ENCODE measurements at regions not wholly inside any gene's neighbourhood (a gene's known extent, or its start where the extent isn't known, plus 50 kb on each side); places are given as distances from the start of the nearest gene placed in this dataset.
A peak's percentile ranks its signal among the peaks of the same experiment; 100 is the strongest.

DNA sequence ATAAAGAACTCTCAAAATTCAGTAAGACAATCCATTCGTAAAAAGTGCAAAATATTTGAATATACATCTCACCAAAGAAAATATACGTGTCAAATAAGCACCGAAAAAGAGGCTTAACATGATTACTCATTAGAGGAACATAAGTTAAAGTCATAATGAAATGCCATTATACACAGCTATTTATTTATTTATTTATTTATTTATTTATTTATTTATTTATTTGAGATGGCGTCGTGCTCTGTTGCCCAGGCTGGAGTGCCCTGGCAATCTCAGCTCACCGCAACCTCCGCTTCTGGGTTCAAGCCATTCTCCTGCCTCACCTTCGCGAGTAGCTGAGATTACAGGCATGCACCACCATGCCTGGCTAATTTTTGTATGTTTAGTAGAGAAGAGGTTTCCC is 203.6 kb upstream of the UBASH3B start:
- DNase-seq (ENCODE audit: low read depth, low spot score): no peak

DNA sequence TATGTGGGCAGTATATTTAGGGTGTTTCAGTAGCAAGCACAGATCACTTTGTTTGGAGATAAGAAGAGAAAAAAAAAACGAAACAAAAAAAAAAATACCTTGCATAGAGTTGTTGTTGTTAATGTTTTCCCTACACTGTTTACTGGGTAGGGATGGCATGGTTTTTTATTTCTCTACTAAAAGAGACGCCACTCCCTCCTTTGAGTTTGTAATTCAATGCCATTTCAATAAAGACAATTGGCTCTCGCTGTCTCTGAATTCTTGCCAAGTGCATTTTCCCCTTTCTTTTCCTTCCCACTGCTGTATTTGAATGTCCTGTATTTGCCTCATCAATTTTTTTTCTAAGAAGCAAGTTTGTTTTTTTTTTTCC is 213.9 kb upstream of the UBASH3B start:
- peak; percentile 12 for DNase-seq (ENCODE audit: low read depth, low spot score)

DNA sequence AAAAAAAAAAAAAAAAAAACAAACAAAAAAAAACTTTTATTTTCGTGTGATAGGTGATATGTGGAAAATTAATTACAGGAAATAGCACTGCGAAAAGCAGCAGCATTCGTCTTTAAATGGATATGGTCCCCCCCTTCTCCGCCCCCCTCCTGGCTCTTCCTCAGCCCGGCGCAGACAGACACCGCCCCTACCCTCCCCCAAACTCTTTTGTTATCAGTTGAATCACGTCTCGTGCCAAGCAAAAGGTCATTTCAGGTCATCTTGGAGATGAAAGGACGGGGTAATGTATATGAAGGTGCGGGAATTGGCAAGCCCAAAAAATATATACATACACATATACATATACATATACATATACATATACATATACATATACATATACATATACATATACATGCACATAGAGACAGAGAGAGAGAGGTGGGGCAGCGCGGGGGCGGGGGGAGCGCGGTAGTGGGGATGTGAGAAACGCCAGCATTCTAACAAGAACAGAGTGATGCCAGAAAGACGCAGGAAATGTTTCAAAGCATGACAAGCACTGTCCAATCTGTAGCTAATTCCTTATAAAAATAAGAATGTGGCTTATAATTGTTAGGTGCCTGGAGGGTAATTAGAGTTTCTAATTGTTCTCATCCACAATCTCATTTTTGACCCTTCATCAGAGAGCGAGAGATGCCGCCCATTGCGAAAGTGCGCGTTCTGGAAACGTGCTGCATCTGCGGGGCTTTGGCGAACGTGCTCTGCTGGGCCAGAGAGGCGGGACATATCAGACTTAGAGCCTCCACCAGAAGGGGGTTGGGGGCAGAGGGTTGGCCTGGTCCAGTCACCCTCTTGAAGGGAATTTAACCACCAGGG is 214.5 kb upstream of the UBASH3B start:
- DNase-seq (ENCODE audit: low read depth, low spot score): peak; percentile 42

DNA sequence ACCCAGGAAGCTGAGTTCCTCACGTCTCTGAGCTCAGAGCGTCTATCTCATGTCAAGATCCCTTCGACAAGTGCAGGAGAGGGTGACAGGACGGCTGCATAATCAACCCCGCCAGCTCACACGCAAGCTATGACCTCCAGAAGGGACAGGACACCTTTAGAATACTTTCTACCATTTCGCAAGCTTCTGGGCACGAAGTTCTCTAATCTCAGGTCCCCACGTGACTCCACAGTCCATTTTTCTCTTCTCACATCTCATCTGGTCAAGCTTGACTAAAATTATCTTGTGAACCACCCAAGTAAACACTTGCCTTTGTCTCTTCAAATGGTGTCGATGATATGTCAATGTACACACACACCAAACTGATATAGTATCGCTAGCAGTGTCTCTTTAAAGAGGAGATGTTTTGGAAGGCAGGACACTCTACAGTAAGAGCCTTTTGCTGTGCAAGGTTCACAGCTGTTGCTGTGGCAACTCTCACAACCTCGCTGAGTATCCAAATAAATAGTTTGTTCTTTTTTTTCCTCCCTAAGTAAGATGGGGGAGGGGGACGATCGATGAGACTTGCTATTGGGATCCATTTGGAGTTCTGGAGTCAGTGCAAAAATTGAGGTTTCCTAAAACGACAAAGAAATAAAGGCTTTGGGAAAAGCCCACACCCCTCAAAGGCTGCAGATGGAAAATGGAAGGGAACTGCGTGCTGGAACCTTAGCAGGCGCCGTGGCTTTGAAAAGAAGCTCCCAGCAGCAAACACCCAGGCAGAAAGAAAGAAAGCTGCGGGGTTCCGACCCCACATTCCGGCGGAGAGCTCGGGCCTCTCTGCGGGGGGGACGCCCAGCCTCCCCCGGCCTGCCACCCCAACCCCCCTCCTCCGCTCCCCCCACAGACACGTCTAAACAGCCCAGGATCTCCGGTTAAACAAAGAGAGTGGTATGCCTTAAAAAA is 215.4 kb upstream of the UBASH3B start:
- peak; percentile 50 for DNase-seq (ENCODE audit: low read depth, low spot score)

DNA sequence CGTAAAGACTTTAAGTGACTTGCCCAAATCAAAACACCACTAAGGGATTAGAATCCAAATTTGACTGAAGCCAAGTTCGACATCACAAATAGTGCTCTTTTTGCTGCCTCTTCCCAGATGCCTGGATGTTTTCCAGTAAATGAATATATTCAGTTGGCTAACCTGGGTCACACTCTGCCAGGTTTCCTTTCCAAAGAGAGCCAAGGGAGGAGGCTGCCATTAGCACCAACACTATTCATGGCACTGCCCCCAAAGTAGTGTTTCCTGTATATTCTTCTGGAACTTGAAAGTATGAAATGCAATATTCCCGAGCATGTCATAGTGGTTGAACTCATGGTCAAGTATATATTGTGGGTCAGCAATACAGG is 219.3 kb upstream of the UBASH3B start:
- DNase-seq (ENCODE audit: low read depth, low spot score): no peak

DNA sequence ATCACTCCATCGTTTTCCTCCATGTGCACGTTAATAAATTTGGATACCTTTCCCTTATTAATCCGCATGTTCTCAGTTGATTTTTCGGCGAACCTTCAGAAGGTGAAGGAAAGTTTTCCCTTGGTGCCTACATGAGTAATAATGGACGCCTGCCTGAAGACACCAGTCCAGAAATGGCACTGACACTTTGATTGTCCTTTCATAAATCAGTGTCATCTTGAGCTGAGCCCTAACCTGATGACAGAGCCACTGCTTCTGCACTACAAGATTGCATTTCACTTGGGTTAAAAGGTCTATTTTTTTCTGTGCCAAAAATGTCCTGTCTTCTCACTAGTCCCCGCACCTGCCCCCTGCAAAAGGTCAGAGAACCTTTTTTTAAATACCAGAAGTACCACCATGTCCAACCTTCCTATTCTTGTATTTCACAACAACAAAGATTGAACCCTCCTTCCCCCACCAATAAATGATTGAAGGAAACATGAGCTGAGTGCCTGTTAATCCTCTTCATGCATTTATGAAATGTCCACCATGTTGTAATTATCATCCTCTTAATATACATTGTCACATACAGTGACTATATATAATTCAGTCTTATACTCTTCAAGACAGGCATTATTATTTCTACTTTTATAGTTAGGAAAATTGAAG is 219.9 kb upstream of the UBASH3B start:
- DNase-seq (ENCODE audit: low read depth, low spot score): no peak

DNA sequence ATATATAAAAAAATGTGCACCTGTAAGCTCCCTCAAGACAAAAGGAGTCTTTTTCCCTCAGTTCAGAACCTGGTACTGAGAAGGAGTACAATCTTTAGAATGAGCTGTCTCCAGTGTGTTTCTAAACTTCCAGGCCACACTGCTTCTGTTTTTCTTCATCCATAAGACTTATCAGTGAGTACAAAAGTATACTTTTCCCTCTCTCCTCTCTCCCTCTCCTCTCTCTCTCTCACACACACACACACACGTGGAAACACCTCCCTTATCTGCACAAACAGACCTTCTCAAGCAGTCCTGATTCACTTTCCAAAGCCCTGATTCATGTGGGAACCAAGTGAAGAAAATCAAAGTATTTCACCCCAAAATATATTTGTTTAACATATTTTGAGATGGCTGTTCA is 220.7 kb upstream of the UBASH3B start:
- DNase-seq (ENCODE audit: low read depth, low spot score): no peak

DNA sequence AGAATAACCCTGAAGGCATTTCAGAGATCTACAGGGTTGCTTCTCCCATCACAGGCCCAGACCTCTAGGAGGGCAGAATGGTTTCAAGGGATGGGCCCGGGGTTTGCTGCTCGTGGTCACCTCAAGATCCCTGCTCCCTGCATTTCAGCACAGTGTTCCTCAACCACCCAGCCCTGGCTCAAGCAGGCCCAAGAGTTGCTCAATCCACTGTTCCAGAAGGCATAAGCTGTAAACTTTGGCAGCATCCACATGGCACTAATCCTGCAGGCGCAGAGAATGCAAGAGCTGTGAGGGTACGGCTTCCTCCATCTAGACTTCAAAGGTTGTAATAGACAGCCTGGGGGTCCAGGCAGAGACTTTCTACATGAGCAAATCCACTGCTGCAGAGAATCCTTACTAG is 225.0 kb upstream of the UBASH3B start:
- no peak for DNase-seq (ENCODE audit: low read depth, low spot score)

DNA sequence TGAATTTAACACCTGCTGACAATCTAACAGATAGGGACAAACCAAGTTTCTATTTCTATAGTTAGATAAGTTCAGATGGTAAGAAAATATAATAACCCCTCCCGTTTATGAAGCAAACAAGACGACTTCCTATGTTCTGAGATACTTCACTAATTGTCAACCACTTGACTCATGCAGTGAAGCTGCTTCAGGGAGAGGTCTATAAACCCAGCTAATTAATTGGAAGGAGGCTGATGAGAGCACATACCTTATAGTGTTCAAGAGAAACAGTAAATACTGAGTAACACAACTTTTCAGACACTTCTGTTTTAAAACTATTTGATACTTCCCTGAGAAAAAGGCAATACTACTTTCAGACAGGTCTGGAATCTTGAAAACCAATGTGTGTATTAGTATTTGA is 229.4 kb upstream of the UBASH3B start:
- no peak for DNase-seq (ENCODE audit: low read depth, low spot score)

DNA sequence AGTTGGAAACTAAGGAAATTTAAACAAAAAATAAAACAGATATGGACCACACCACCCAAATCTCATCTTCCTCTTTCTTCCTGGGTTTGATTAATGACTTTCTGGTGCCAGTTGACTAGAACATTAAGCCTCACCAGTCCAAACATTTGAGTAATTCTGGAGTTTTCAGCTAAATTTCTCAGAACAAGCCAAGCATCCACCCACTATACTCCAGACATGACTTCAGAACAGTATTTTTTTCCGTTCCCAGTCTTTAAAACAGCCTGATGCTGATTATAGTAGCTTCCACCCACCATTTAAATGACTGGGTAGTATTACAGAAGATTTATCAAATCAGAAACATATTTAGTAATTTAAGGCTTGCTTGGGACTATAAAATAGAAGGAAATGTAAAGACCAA is 230.9 kb upstream of the UBASH3B start:
- DNase-seq (ENCODE audit: low read depth, low spot score): no peak

DNA sequence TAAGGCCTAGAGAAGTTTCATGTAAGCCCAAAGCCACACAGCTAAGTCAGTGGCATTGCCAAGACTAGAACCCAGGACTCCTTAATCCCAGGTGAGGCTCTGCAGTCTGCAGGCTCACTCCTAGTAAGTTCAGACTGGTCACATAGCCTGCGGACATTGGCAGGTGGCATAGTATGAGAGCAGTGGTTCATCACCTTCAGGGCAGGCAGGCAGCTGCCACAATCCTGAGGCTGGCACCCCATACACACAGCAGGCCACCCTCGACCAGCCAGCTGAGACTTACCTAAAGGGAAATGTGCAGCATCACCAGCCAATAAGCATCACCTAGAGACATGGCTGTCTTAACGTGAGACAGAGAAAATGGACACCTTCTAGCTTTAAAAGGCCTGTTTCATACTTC is 231.6 kb upstream of the UBASH3B start:
- DNase-seq (ENCODE audit: low read depth, low spot score): no peak

DNA sequence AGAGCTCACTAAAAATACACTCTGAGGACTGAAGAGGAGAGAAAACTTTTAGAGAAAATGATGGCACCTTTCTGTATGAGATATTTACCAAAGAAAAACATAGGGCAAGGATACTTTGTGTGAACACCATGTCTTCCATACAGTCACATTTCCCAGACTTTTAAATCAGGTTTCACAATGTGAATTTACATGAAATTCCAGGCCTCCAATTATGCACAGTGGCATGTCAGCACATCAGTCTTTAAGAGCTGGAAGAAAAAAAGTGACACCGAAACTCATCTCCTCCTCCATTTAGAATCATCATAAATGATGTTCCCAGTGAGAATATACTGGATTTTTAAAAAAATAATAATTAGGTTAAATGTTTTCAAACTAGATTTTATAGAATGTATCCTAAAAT is 232.2 kb upstream of the UBASH3B start:
- no peak for DNase-seq (ENCODE audit: low read depth, low spot score)

DNA sequence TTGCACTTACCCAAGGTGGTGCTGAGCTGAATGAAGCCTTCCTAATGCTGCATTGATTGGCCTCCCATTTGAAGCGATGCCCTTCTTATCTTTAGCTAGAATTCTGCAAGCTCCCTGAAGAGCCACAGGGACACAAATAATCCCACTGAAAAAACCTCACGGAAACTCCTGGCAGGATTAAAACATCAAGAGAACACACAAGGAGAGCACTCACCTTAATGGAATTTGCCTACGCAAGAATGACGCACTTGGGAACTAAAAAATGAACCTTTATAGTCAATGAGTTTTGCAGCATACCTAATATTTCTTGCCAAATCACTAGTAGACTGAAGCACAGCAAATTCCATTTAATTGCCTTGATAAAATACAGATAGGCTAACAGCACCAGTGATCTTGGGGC is 232.8 kb upstream of the UBASH3B start:
- DNase-seq (ENCODE audit: low read depth, low spot score): no peak

DNA sequence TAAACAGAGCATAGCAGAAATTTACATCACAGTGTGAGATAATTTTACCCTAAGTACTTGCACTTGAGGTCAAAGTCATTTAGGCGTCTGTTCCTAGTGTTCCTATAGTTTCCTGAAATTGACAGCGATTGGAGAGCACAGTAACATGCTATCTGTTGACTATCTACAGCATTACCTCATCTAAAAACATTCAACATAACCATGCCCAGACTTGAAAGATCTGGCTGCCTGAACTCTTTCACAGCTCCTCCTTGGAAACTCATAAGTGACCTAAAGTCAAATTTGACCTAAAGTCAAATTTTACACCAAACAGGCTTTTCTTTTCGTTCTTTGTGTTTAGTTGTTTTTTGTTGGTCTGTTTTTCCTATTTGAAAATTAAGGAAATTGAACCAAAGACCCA is 233.8 kb upstream of the UBASH3B start:
- no peak for DNase-seq (ENCODE audit: low read depth, low spot score)

DNA sequence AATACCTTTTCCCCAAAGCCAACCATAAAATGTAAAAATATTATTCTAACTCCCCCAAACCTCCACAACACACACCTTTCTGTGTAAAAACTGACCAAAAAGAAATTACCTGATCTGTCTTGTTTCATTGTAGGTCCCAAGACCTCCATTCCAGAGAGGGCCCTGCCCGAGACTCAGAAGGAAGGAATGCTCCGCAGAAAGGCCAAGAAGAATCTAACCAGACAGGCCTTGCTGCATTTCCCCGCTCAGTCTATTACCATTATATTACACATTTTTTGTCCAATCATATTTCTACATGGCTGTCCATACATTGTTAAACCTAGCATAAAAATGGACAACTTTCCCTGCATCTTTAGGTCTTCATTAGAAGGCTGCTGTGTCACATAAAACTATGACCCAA is 237.5 kb upstream of the UBASH3B start:
- DNase-seq (ENCODE audit: low read depth, low spot score): no peak

DNA sequence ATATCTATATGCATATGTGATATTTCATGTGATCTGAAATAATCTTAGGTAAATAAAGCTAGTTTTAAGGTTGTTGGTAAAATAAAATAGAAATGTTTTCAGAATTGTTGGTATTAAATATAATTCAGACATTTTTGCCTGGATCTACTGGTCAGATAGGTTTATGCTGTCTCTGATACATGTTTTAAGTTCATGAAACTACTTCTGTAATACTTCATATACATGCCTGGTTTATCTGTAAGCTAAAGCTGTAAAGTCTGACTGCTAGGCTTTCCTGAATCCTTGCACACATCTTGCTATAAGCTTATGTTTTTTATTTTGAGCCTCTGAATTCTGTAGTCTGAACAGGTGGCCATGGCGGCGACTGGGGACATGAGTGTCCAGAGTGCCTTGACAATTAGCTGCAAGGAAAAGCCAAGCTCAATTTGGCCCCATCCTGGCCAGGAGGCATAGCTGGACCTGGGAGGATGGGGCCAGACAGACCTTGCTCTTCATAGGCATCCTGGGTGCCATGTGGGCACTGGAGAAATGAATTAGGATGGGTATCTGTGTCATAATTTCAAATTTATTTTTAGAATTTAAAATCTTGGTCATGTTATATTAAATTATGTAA is 241.0 kb upstream of the UBASH3B start:
- no peak for DNase-seq (ENCODE audit: low read depth, low spot score)

DNA sequence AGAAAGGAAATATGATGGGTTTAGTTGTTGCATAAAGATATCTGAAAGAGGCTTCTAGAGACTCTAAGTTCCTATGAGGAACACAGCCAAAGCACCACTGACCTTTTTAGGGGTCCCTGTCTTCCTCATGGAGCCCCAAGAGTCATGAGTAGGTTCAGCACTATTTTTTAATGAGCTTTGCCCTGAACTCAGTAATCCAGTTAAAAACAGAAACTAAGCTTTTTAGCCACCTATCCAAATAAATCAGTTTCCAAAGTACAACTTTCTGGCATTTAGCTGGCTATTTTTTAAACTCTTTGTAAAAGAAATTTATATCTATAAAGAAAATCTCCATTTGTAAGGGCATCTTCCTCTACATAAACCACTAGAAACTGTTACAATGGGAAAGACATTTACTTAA is 241.8 kb upstream of the UBASH3B start:
- no peak for DNase-seq (ENCODE audit: low read depth, low spot score)

DNA sequence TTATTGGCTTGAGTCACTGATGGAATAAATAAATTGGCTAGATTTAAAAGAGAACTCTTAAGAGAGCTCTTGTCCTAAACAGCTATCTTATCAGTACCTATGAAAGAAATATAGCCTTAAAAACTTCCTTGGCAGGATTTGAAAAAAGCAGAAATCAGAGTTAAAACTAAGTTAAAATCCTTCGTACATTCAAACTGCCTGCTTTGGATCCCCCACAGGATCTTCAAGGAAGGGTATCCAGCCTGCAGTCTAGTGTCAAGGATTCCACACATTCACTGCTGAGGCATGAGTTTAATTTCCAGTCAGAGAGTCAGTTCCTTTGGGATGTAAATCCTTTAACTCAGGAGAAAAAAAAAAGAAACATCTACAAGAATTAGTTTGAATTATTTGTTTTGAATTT is 242.9 kb upstream of the UBASH3B start:
- DNase-seq (ENCODE audit: low read depth, low spot score): no peak

DNA sequence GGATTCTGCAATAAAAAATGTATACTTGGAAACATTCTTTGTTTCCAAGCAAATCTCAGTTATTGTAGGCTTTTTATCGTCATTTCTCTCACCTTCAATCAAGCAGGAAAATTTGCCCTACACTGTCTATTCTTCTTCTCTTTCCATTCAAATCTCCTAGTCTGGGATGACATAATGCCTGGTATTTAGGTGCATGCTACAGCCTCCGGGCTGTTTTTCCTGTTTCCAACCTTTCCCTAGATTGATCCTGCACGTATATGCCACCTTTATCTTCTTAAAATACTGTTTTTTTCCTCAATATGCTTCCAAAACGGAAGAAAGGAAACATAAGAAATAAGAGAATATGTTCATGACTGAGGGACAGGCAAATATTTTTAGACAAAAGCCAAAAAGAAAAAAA is 249.1 kb upstream of the UBASH3B start:
- no peak for DNase-seq (ENCODE audit: low read depth, low spot score)

DNA sequence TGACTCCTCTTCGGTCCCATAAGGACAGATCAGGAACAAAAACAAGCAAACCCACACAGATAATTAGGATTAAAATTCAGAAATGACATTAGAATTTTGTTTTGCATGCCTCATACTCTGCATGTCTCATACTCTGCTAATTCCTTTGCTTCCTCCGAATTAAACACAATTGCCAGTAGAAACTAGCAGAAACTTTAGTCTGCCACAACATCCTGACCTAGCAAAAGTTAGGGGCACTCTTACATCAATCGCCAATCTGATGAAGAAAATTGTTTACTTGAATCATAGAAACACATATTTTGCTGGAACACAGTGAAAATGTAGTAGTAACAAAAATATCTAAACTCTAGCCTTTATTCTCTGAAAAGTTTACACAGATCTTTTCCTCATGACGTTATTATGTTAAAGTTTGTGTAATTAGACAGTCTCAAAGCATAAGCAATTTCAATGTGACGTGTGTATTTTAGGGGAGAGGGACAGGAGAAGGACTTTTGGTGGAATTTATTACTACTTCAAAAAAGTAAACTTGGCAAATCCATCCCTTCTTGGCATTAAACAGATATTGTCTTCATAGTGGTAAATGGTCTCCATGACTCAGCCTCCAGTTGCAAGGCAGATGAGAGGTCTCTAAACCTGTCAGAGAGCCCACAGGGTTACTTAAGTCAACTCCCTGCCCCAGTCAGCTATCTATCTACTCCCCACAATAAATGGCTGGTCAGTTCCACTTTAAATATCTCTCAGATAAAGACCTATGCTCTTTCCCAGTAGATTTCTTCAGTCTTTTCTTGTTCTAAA is 249.8 kb upstream of the UBASH3B start:
- no peak for DNase-seq (ENCODE audit: low read depth, low spot score)

DNA sequence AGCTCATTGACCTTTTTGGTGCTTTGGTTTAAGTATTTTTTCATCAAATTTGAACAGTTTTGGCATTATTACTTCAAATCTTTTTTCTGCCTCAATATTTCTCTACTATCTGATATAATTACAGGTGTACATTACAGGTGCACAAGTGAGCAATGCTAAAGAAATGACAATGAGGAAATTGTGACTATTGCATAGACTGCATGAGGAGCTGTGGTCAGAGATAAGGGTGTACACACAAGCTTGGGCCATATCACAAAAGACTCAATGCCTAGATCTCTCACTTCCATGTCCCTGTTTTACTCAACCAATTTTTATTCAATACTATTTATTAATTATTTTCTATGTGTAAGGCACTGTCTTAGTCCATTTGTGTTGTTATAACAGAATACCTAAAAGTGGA is 251.0 kb upstream of the UBASH3B start:
- no peak for DNase-seq (ENCODE audit: low read depth, low spot score)

Measured in astrocyte of the hippocampus (primary cell).